Trophoblast cell (in vitro differentiated cells and primary cell): ENCODE measurements at regions not wholly inside any gene's neighbourhood (a gene's known extent, or its start where the extent isn't known, plus 50 kb on each side); places are given as distances from the start of the nearest gene placed in this dataset.
"Not testable (repeated sequence)": the region's sequence is repeated elsewhere in the genome, so short reads cannot be mapped to it uniquely, and the experiment has no call there.

Experiments
- DNase-seq, 2 donors: peaks; one replicate each; pipeline ENCODE4 v3.0.0-alpha.2; 2016
- H2AFZ ChIP-seq: 2 replicates; pipeline ENCODE4 v1.6.1; 2013; ENCODE audit warnings: low read length, moderate library complexity, mild to moderate bottlenecking; ENCODE audit not compliant: insufficient read depth, poor library complexity
- H2AK5ac ChIP-seq: 2 replicates; pipeline ENCODE4 v1.6.1; 2013; ENCODE audit warnings: mild to moderate bottlenecking, low read length
- H2BK120ac ChIP-seq: 2 replicates; pipeline ENCODE4 v1.6.1; 2013; ENCODE audit warnings: low read length, mild to moderate bottlenecking, moderate library complexity; ENCODE audit not compliant: insufficient read depth, poor library complexity
- H2BK12ac ChIP-seq: 2 replicates; pipeline ENCODE4 v1.6.1; 2013; ENCODE audit warnings: mild to moderate bottlenecking, low read length, moderate library complexity
- H2BK5ac ChIP-seq: 2 replicates; pipeline ENCODE4 v1.6.1; 2013; ENCODE audit warnings: low read length, low read depth, moderate library complexity, mild to moderate bottlenecking; ENCODE audit not compliant: poor library complexity
- H3K14ac ChIP-seq: 2 replicates; pipeline ENCODE4 v1.6.1; 2013; ENCODE audit warnings: mild to moderate bottlenecking, low read length
- H3K18ac ChIP-seq: 2 replicates; pipeline ENCODE4 v1.6.1; 2013; ENCODE audit warnings: mild to moderate bottlenecking, low read length
- H3K23ac ChIP-seq: 2 replicates; pipeline ENCODE4 v1.6.1; 2013; ENCODE audit warnings: low read length
- H3K27ac ChIP-seq: 2 replicates; pipeline ENCODE4 v1.5.1; 2013; ENCODE audit warnings: low read depth, mild to moderate bottlenecking, inconsistent platforms, low read length, moderate library complexity
- H3K27me3 ChIP-seq: 2 replicates; pipeline ENCODE4 v1.6.1; 2013; ENCODE audit warnings: inconsistent platforms, mild to moderate bottlenecking, low read length, moderate library complexity; ENCODE audit not compliant: insufficient read depth
- H3K36me3 ChIP-seq, 2 experiments: 1 replicate in 1 of 2; 2 replicates in 1 of 2; pipeline ENCODE4 v1.6.1; 2013; ENCODE audit warnings: low read length in 2 of 2, mild to moderate bottlenecking in 2 of 2, moderate library complexity in 1 of 2; ENCODE audit not compliant: insufficient read depth in 2 of 2, control insufficient read depth in 1 of 2
- H3K4ac ChIP-seq: 2 replicates; pipeline ENCODE4 v1.6.1; 2013; ENCODE audit warnings: low read depth, mild to moderate bottlenecking, low read length, moderate library complexity
- H3K4me1 ChIP-seq, 2 experiments: 1 replicate in 1 of 2; 2 replicates in 1 of 2; pipeline ENCODE4 v1.6.1; 2013; ENCODE audit warnings: low read length in 2 of 2, mild to moderate bottlenecking in 2 of 2, moderate library complexity in 1 of 2; ENCODE audit not compliant: insufficient read depth in 2 of 2, control insufficient read depth in 1 of 2
- H3K4me2 ChIP-seq: 2 replicates; pipeline ENCODE4 v1.6.1; 2013; ENCODE audit warnings: inconsistent platforms, mild to moderate bottlenecking, low read length, moderate library complexity
- H3K4me3 ChIP-seq: 2 replicates; pipeline ENCODE4 v1.5.1; 2013; ENCODE audit warnings: mild to moderate bottlenecking, low read depth, low read length, inconsistent platforms
- H3K79me1 ChIP-seq: one replicate; pipeline ENCODE4 v1.6.1; 2013; ENCODE audit warnings: low read length
- H3K79me2 ChIP-seq: 2 replicates; pipeline ENCODE4 v1.6.1; 2013; ENCODE audit warnings: low read length, mild to moderate bottlenecking; ENCODE audit not compliant: control insufficient read depth, insufficient read depth, poor library complexity
- H3K9ac ChIP-seq: 2 replicates; pipeline ENCODE4 v1.6.1; 2013; ENCODE audit warnings: mild to moderate bottlenecking, low read length
- H3K9me3 ChIP-seq: 2 replicates; pipeline ENCODE4 v1.6.1; 2013; ENCODE audit warnings: low read depth, mild to moderate bottlenecking, control low read depth, inconsistent platforms, low read length; ENCODE audit not compliant: insufficient read depth
- H4K12ac ChIP-seq: 2 replicates; pipeline ENCODE4 v1.6.1; 2013; ENCODE audit warnings: low read depth, mild to moderate bottlenecking, low read length, moderate library complexity
- H4K8ac ChIP-seq: 2 replicates; pipeline ENCODE4 v1.6.1; 2013; ENCODE audit warnings: low read depth, mild to moderate bottlenecking, low read length, moderate library complexity
- H4K91ac ChIP-seq: one replicate; pipeline ENCODE4 v1.6.1; 2013; ENCODE audit warnings: low read depth, mild to moderate bottlenecking, low read length, moderate library complexity
- WGBS: extraction: QIAGEN DNeasy Blood & Tissue Kit; methylation state at CpG from one replicate; pipeline ENCODE4 v1.1.7; 2013; ENCODE audit warnings: missing lambda C conversion rate; ENCODE audit not compliant: insufficient read length, insufficient coverage; ENCODE audit errors: extremely low coverage; 5-methylcytosine and 5-hydroxymethylcytosine counted together

DNA sequence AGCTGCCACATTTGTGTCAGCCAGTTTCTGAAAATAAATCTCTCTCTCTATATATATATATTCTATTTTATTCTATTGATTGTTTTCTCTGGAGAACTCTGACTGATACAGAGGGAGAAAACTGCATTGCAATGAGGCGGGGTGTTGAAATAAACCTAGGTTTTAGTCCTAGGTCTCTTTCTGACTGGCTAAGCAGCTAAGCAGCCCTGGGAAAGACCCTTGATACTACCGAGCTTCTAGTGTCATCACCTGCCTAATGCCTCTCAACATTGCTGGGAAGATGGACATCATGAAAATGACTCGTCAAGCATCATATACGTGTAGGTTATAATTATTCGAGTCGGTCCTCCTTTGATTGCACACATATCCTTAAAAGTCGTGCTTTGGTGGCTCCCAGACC, 166.5 kb upstream of the IL12B start:
- no peak overlapping the region for H3K4me3 ChIP-seq
- no peak overlapping the region for H3K23ac ChIP-seq
- H4K12ac ChIP-seq = no peak overlapping the region
- H3K79me1 ChIP-seq = no peaks in the 10 kb centered on the region
- H3K79me2 ChIP-seq = no peaks in the 10 kb centered on the region
- no peak overlapping the region for H3K9ac ChIP-seq
- no peaks in the 10 kb centered on the region for H3K27me3 ChIP-seq
- no peaks in the 10 kb centered on the region for H3K36me3 ChIP-seq
- H2BK12ac ChIP-seq = no peak overlapping the region
- H3K27ac ChIP-seq = no peak overlapping the region
- H4K91ac ChIP-seq = no peak overlapping the region
- H2BK120ac ChIP-seq = no peak overlapping the region
- no peak overlapping the region for H3K14ac ChIP-seq
- H3K18ac ChIP-seq = no peak overlapping the region
- H2AK5ac ChIP-seq = no peak overlapping the region
- WGBS = no CpG with 5 or more reads among the region's 7 CpGs
- H3K4me1 ChIP-seq = no peaks in the 10 kb centered on the region
- no peak overlapping the region for H3K4ac ChIP-seq
- no peak overlapping the region for H4K8ac ChIP-seq
- H2BK5ac ChIP-seq = no peak overlapping the region
- DNase-seq = no peak
- H2AFZ ChIP-seq = no peak overlapping the region
- no peak overlapping the region for H3K4me2 ChIP-seq
- no peaks in the 10 kb centered on the region for H3K9me3 ChIP-seq

DNA sequence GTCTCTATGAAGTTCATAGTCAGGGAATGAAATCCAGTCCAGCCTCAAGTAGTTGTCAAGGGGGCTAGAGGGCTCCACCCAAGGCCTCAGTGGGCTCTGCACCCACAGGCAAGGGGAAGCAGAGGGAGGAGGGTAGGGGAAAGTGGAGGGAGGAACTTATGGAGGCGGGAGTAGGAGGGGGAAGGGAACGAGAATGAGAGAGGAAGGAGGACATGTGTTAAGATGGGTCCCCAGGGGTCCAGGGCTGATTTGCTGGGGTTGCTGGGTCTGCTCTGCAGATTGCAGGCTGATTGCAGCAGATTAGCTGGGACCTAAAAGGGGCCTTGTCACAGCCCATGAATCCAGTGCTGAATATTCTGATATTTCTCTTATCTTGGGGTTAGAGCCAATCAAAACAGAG, 166.9 kb upstream of the IL12B start:
- Histone ChIP-seq H2BK12ac (no peak overlapping the region), H2AK5ac (no peak overlapping the region), H3K27me3 (no peaks in the 10 kb centered on the region), H3K4me2 (no peak overlapping the region), H4K8ac (no peak overlapping the region), H2AFZ (no peak overlapping the region), H4K12ac (no peak overlapping the region), H3K23ac (no peak overlapping the region), H3K4me1 (no peaks in the 10 kb centered on the region), H3K79me2 (no peaks in the 10 kb centered on the region), H2BK5ac (no peak overlapping the region), H2BK120ac (no peak overlapping the region), H3K79me1 (no peaks in the 10 kb centered on the region), H3K4me3 (no peak overlapping the region), H3K14ac (no peak overlapping the region), H3K27ac (no peak overlapping the region), H3K18ac (no peak overlapping the region), H3K9ac (no peak overlapping the region), H3K36me3 (no peaks in the 10 kb centered on the region), H3K4ac (no peak overlapping the region), H4K91ac (no peak overlapping the region), H3K9me3 (no peaks in the 10 kb centered on the region)
- no peak for DNase-seq
- 100% methylated on average over 2 of the region's 2 CpGs for WGBS

DNA sequence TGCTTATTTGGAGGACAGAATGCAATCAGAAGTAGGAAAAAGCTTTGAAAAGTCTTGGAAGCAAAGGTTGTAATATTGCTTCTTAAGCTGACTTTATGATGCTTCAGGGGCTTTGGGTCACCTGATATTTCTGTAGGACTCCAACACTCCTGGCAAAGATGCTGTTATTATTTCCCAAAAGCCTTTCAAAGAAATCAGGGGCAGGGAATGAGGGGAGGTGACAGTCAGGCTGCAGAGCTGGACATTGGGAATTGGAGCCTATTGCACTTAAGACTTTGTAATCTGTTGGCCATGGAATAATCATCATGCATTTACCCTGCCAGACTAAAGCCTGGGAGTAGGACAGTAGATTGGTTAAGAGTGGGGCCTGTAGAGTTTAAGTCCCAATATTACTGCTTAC, 168.3 kb upstream of the IL12B start:
- no peak overlapping the region for H2AK5ac ChIP-seq
- no peak overlapping the region for H3K27ac ChIP-seq
- DNase-seq = no peak
- H3K79me1 ChIP-seq = no peaks in the 10 kb centered on the region
- H3K79me2 ChIP-seq = no peaks in the 10 kb centered on the region
- H3K9me3 ChIP-seq = no peaks in the 10 kb centered on the region
- no peak overlapping the region for H4K8ac ChIP-seq
- H3K23ac ChIP-seq = no peak overlapping the region
- H3K18ac ChIP-seq = no peak overlapping the region
- no peak overlapping the region for H3K4me2 ChIP-seq
- H3K36me3 ChIP-seq = no peaks in the 10 kb centered on the region
- H2BK12ac ChIP-seq = no peak overlapping the region
- H3K27me3 ChIP-seq = no peaks in the 10 kb centered on the region
- no peak overlapping the region for H3K4ac ChIP-seq
- no peak overlapping the region for H4K91ac ChIP-seq
- no peak overlapping the region for H2BK5ac ChIP-seq
- H3K14ac ChIP-seq = no peak overlapping the region
- no peak overlapping the region for H3K4me3 ChIP-seq
- H3K9ac ChIP-seq = no peak overlapping the region
- H4K12ac ChIP-seq = no peak overlapping the region
- no peak overlapping the region for H2AFZ ChIP-seq
- no peak overlapping the region for H2BK120ac ChIP-seq
- H3K4me1 ChIP-seq = peaks cover 4 to 6% of the 10 kb centered on the region in 2 experiments

DNA sequence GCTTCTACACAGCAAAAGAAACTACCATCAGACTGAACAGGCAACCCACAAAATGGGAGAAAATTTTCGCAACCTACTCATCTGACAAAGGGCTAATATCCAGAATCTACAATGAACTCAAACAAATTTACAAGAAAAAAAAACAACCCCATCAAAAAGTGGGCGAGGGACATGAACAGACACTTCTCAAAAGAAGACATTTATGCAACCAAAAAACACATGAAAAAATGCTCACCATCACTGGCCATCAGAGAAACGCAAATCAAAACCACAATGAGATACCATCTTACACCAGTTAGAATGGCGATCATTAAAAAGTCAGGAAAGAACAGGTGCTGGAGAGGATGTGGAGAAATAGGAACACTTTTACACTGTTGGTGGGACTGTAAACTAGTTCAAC, 171.8 kb upstream of the IL12B start:
- H2BK12ac ChIP-seq, H2BK120ac ChIP-seq, H2AK5ac ChIP-seq, H3K4me2 ChIP-seq, H4K12ac ChIP-seq, H2AFZ ChIP-seq, H3K36me3 ChIP-seq, H4K91ac ChIP-seq, H3K23ac ChIP-seq, H3K14ac ChIP-seq, H3K27me3 ChIP-seq, H4K8ac ChIP-seq, DNase-seq, H3K9ac ChIP-seq, H3K79me2 ChIP-seq, H3K18ac ChIP-seq, H3K27ac ChIP-seq, H3K4ac ChIP-seq, H3K4me3 ChIP-seq, H3K79me1 ChIP-seq, H3K9me3 ChIP-seq, H2BK5ac ChIP-seq: not testable (repeated sequence)
- WGBS = no CpG with 5 or more reads among the region's 4 CpGs
- H3K4me1 ChIP-seq = peaks cover 11% of the 10 kb centered on the region in 2 experiments
